GDM1 (cell line): ENCODE measurements at regions not wholly inside any gene's neighbourhood (a gene's known extent, or its start where the extent isn't known, plus 50 kb on each side); places are given as distances from the start of the nearest gene placed in this dataset.

Source experiments
- DNase-seq: peaks from one replicate; lab custom pipeline; 2025; lab: John Stamatoyannopoulos, UW

GRCh38 chr9:107949061-107949460 is 459.5 kb upstream of the KLF4 start:
- DNase-seq = no peak

DNA sequence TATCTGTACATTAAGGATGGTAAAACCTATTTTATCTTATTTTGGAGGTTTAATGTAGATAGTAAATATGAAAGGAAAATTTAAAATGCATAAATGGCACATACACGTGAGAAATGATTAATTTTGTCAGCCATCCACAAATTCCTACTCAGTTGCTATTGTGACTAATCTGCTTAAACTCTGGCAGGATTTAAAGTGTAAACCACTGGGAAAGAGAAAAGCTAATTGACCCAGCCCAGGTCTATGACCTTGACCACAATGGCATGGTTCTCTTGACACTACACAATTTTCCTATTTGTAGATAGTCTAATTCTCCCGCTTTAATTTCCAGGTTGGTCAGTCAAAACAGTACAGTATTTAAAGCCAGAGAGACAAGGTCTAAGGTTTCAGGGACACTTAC is 459.0 kb upstream of the KLF4 start:
- no peak for DNase-seq

DNA sequence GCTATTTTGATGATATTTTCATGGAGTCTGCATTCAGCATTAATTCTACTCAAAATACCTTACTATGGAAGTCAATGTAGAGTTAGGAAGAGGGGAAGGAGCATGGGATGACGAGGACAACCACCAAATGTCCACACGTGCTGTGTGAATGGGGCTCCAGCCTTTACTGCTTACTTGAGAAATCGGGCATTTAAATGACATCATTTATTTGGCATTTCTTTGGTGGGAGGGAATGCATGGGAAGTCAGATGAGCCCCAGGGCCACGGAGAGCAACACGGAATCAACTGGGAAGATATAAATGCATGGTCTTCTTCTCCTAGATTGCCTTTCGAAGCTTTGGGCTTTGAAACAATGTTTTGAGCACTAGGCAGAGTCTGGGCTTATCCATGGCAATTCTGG is 458.5 kb upstream of the KLF4 start:
- DNase-seq = no peak

- DNase-seq = no peak
Measured at GRCh38 chr9:107946364-107947141, 457.0 kb upstream of the KLF4 start.

- no peak for DNase-seq
Measured at GRCh38 chr9:107945961-107946360, 456.4 kb upstream of the KLF4 start.

GRCh38 chr9:107945493-107945892 is 455.9 kb upstream of the KLF4 start:
- DNase-seq = no peak

- no peak for DNase-seq
Measured at GRCh38 chr9:107944387-107944786, 454.8 kb upstream of the KLF4 start.

- no peak for DNase-seq
Measured at GRCh38 chr9:107943901-107944300, 454.3 kb upstream of the KLF4 start.

- no peak for DNase-seq
Measured at GRCh38 chr9:107942856-107943255, 453.3 kb upstream of the KLF4 start.

- DNase-seq = no peak
Measured at GRCh38 chr9:107942291-107942690, 452.7 kb upstream of the KLF4 start.

- DNase-seq = no peak
Measured at GRCh38 chr9:107940616-107941595, 451.3 kb upstream of the KLF4 start.

DNA sequence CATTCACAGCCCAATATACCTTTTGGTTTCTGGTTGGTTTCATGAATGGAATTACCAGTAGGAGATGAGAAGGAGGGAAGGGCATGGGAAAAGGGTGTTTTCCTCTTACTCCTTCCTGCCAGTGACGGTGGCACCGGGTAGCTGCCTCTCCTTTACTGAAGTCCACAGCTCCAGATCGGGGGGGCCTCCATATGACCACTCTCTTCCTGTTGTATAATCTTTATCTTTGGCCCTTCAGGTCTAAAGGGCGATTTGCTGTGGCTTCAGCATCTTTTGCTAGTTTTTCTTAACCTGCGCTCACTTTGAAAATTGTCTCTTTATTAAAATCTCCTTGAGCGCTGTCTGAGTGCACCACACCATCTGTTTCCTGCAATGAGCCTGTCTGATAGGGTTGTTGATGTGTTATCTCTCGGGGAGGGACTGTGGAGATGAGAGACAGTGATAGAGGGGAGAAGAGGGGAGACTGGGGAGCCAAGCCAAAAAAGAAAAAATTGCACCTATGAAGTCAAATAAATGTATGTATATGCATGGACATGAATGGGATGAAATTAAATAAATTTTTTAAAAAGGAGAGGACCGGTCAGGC is 449.3 kb upstream of the KLF4 start:
- DNase-seq = no peak

- no peak for DNase-seq
Measured at GRCh38 chr9:107935931-107936330, 446.4 kb upstream of the KLF4 start.

- DNase-seq = no peak
Measured at GRCh38 chr9:107933516-107933915, 443.9 kb upstream of the KLF4 start.

DNA sequence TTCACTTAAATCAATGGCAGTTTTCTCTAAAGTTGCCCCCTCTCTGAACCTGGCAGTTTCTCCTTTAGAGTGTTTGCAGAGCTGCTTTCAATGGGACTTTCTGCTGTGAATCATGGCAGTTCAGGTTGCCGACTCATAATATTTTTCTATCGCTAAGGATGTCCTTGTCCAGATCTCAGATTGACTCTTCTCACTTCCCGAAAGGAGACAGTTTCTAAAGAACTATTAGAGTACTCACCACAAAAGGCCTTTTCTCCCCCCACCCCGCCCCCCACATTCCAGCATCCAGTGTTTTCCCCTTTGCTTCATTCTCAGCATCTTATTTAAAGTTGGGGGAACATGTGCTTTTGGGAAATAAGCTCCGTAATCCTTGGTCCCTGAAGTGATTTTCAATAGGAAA is 443.5 kb upstream of the KLF4 start:
- DNase-seq = no peak

GRCh38 chr9:107932601-107933000 is 443.0 kb upstream of the KLF4 start:
- DNase-seq = no peak

GRCh38 chr9:107932046-107932445 is 442.5 kb upstream of the KLF4 start:
- DNase-seq = no peak

DNA sequence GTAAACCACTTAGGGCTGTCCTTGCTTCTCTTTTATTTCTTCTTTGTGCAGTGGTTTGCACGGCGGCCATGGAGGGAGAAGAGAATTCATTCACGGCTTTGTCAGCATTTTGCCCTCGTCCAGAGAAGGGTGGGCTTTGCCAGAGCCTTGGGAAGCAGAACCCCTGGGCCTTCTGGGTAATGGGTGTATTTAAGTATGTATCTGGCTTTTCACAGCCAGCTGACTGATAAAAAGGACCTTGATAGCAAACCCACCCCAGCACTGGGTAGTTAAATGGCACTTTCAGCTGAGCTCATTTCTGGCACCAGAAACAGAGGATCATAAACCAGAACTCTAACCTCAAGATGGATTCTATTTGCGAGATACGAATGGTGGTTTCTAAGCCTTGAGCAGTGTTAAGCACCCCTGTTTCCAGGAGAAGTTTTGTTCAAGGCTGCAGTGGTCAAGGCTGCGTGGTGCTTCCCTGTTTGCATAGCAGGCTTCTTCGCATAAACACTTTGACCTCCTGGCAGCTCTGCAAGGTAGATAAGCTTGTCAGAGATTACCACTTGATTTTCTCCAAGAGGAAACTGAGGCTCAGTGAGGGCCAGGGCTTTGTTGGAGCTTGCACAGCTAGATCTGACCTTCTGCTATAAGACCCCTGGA is 441.6 kb upstream of the KLF4 start:
- no peak for DNase-seq

GRCh38 chr9:107929443-107929842 is 439.9 kb upstream of the KLF4 start:
- no peak for DNase-seq

DNA sequence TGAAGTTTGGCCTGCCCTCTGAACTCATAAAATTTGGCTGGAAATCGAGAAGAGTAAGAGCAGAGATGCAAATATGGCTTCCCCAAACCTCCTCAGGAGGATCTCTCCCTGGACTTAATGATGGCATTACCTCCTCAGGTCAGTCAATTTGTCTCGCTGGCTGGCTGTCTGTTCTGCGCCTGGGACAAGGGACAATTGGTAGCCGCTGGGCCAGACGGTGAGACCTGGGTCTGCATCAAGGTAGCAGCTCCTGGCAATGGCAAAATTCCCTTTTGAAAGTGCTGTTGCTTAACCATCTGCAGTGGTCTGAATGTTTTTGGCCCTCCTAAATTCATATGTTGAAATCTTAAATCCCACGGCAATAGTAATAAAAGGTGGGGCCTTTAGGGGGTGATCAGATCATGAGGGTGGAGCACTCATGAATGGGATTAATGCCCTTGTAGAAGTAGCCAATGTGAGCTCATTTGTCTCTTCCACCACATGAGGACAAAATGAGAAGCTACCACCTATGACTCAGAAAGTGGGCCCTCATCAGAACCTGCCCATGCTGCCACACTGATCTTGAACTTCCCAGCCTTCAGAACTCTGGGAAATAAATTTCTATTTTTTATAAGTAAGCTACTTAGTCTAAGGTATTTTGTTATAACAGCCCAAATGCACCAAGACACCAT is 439.3 kb upstream of the KLF4 start:
- DNase-seq = no peak

DNA sequence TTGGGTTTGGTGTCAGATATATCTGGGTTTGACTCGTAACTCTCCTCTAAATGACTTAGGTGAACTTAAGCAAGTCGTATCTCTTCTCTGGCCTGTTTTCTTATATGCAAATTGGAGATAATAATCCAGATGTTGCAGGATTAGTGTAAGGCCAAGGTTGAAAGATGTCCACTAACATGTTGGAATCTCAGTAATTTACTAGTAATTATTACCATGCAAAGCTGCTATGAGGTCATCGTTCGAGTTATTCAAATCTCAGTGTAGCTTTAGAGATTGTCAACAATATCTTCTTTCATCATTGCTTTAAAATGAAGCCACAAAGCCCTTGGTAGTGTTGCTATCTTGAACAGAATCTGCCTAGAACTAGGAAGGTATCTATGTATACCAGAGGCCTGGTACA is 437.7 kb upstream of the KLF4 start:
- no peak for DNase-seq
